ENCODE measurements at regions not wholly inside any gene's neighbourhood (a gene's known extent, or its start where the extent isn't known, plus 50 kb on each side); places are given as distances from the start of the nearest gene placed in this dataset.

GRCh38 chr2:65969161-65969560 lies 465.8 kb upstream of the MEIS1 start:
- no peak for TF ChIP-seq CTCF (IDR thresholded peaks at IDR 0.05; ENCODE audit: low read depth, low read length)
- TF ChIP-seq MAX (IDR thresholded peaks at IDR 0.05; ENCODE audit: low read depth, low read length) = no peak

Data from NB4 (cell line).